SU-DHL-6 (cell line): ENCODE measurements at regions not wholly inside any gene's neighbourhood (a gene's known extent, or its start where the extent isn't known, plus 50 kb on each side); places are given as distances from the start of the nearest gene placed in this dataset.

ENCODE experiments used
- H2AFZ ChIP-seq: fragments of 200-600 bp; sonication (generic); 2 replicates; pipeline ENCODE4 v1.6.1; 2014; ENCODE audit warnings: low read depth, mild to moderate bottlenecking, moderate library complexity, mixed read lengths, antibody characterized with exemption, low read length; ENCODE audit not compliant: severe bottlenecking
- H3F3A ChIP-seq: fragments of 200-600 bp; shearing (Covaris generic); 2 replicates; pipeline ENCODE4 v1.6.0; 2016; ENCODE audit warnings: antibody characterized with exemption, mild to moderate bottlenecking; ENCODE audit not compliant: insufficient read depth
- H3K27ac ChIP-seq: fragments of 200-600 bp; sonication (generic); 2 replicates; pipeline ENCODE4 v1.5.1; 2016; ENCODE audit warnings: low read depth, mild to moderate bottlenecking, low read length, moderate library complexity, mixed read lengths
- H3K27me3 ChIP-seq: fragments of 200-600 bp; sonication (generic), shearing (Covaris generic); 2 replicates; pipeline ENCODE4 v1.6.0; 2014; ENCODE audit warnings: mild to moderate bottlenecking, low read length
- H3K36me3 ChIP-seq: fragments of 200-600 bp; sonication (generic); 2 replicates; pipeline ENCODE4 v1.6.1; 2014; ENCODE audit warnings: mild to moderate bottlenecking, low read length, mixed read lengths
- H3K4me2 ChIP-seq: fragments of 300-600, 200-600 bp; shearing (Covaris generic), sonication (generic); 2 replicates; pipeline ENCODE4 v1.6.0; 2014; ENCODE audit warnings: low read length, low read depth, mild to moderate bottlenecking; ENCODE audit not compliant: poor library complexity, severe bottlenecking
- H3K4me3 ChIP-seq: fragments of 200-600 bp; sonication (generic); 2 replicates; pipeline ENCODE4 v1.5.1; 2014; ENCODE audit warnings: antibody characterized with exemption, low read length, mild to moderate bottlenecking, mixed read lengths; ENCODE audit not compliant: insufficient read depth, poor library complexity, severe bottlenecking
- H3K79me2 ChIP-seq: fragments of 200-600 bp; sonication (generic); 2 replicates; pipeline ENCODE4 v1.6.1; 2014; ENCODE audit warnings: mild to moderate bottlenecking, low read length, moderate library complexity; ENCODE audit not compliant: insufficient read depth
- H3K9ac ChIP-seq: fragments of 200-600 bp; sonication (generic); 2 replicates; pipeline ENCODE4 v1.7.0; 2014; ENCODE audit warnings: mild to moderate bottlenecking, low read length
- H3K9me2 ChIP-seq: fragments of 200-600 bp; sonication (generic); replicated peaks from 2 replicates; pipeline ENCODE4 v1.6.1; 2014; ENCODE audit warnings: low read length; ENCODE audit not compliant: insufficient read depth
- H3K9me3 ChIP-seq: fragments of 200-600 bp; sonication (generic); 2 replicates; pipeline ENCODE4 v1.6.1; 2014; ENCODE audit warnings: low read length, mixed read lengths; ENCODE audit not compliant: insufficient read depth
- H4K20me1 ChIP-seq: fragments of 200-600 bp; sonication (generic); 2 replicates; pipeline ENCODE4 v1.6.1; 2014; ENCODE audit warnings: low read depth, mild to moderate bottlenecking, antibody characterized with exemption, low read length, moderate library complexity, mixed read lengths
- EZH2phosphoT487 ChIP-seq: fragments of 200-600 bp; sonication (generic), shearing (Covaris generic); conservative IDR thresholded peaks from 2 replicates; pipeline ENCODE4 v1.6.1; 2018; ENCODE audit warnings: mild to moderate bottlenecking, antibody characterized with exemption, low read length, moderate library complexity, mixed read lengths
- TF ChIP-seq, protein P1 (sequence below): fragments of 200-600 bp; sonication (generic); IDR thresholded peaks from one replicate; pipeline ENCODE4 v1.5.1; 2017; ENCODE audit warnings: antibody characterized with exemption, mild to moderate bottlenecking, low read length, moderate library complexity; ENCODE audit not compliant: insufficient read depth, poor library complexity, severe bottlenecking

DNA sequence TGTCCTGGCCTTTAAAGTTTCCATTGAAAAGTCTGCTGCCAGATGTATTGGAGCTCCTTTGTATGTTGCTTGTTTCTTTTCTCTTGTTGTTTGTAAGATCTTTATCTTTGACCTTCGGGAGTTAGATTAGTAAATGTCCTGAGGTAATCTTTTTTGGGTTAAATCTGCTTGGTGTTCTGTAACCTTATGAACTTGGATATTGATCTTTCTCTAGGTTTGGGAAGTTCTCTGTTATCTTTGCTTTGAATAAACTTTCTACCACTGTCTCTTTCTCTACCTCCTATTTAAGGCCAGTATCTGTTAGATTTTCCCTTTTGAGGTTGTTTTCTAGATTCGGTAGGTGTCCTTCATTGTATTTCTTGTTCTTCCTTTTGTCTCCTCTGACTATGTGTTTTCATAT is 447.8 kb downstream of the FAM133A start:
- Histone ChIP-seq H4K20me1 (no peaks in the 10 kb centered on the region), H3K9ac (no peak overlapping the region), H3K9me2 (no peaks in the 10 kb centered on the region), H3K36me3 (no peaks in the 10 kb centered on the region), H3K27me3 (no peaks in the 10 kb centered on the region), H2AFZ (no peak overlapping the region), H3K9me3 (no peaks in the 10 kb centered on the region), H3K4me3 (no peak overlapping the region), H3K79me2 (no peaks in the 10 kb centered on the region), H3K27ac (no peak overlapping the region), H3K4me2 (no peak overlapping the region), H3F3A (no peaks in the 10 kb centered on the region)
- TF ChIP-seq, protein P1, sequence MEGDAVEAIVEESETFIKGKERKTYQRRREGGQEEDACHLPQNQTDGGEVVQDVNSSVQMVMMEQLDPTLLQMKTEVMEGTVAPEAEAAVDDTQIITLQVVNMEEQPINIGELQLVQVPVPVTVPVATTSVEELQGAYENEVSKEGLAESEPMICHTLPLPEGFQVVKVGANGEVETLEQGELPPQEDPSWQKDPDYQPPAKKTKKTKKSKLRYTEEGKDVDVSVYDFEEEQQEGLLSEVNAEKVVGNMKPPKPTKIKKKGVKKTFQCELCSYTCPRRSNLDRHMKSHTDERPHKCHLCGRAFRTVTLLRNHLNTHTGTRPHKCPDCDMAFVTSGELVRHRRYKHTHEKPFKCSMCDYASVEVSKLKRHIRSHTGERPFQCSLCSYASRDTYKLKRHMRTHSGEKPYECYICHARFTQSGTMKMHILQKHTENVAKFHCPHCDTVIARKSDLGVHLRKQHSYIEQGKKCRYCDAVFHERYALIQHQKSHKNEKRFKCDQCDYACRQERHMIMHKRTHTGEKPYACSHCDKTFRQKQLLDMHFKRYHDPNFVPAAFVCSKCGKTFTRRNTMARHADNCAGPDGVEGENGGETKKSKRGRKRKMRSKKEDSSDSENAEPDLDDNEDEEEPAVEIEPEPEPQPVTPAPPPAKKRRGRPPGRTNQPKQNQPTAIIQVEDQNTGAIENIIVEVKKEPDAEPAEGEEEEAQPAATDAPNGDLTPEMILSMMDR = no peak
- no peak for TF ChIP-seq EZH2phosphoT487

- no peak overlapping the region for H2AFZ ChIP-seq
- H3K27me3 ChIP-seq = no peaks in the 10 kb centered on the region
- H3K4me2 ChIP-seq = no peak overlapping the region
- no peak for TF ChIP-seq EZH2phosphoT487
- TF ChIP-seq, protein P1 = no peak
- H3K4me3 ChIP-seq = no peak overlapping the region
- H4K20me1 ChIP-seq = no peaks in the 10 kb centered on the region
- no peaks in the 10 kb centered on the region for H3F3A ChIP-seq
- no peaks in the 10 kb centered on the region for H3K36me3 ChIP-seq
- no peak overlapping the region for H3K27ac ChIP-seq
- no peaks in the 10 kb centered on the region for H3K9me2 ChIP-seq
- no peaks in the 10 kb centered on the region for H3K9me3 ChIP-seq
- H3K79me2 ChIP-seq = no peaks in the 10 kb centered on the region
- H3K9ac ChIP-seq = no peak overlapping the region
These were observed 449.1 kb downstream of the FAM133A start for GRCh38 chrX:94123062-94123461.

DNA sequence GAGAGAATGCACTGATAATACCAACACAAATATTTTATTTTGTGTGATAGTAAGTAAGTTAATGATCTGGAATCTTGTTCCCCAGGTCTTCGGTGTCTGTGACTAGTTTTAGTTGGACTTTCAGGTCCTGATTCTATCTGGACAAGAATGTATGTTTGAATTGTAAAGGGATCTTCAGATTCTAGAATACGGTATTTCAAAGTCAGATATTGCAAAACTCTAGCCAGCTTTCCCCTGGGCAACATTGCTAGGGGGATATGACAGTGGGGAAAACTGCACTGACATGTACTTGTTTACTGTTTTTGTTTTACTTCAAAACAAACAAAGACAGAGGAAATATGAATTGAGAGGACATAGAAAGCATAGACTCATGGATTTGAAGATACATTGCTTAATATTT is 489.0 kb downstream of the FAM133A start:
- no peak overlapping the region for H2AFZ ChIP-seq
- H3F3A ChIP-seq = no peaks in the 10 kb centered on the region
- H3K9ac ChIP-seq = no peak overlapping the region
- H3K9me2 ChIP-seq = no peaks in the 10 kb centered on the region
- no peak for TF ChIP-seq EZH2phosphoT487
- TF ChIP-seq, protein P1 = no peak
- H3K36me3 ChIP-seq = no peaks in the 10 kb centered on the region
- no peak overlapping the region for H3K4me3 ChIP-seq
- H3K79me2 ChIP-seq = no peaks in the 10 kb centered on the region
- no peaks in the 10 kb centered on the region for H3K27me3 ChIP-seq
- no peak overlapping the region for H3K27ac ChIP-seq
- H3K9me3 ChIP-seq = no peaks in the 10 kb centered on the region
- no peak overlapping the region for H3K4me2 ChIP-seq
- no peaks in the 10 kb centered on the region for H4K20me1 ChIP-seq
